PC-9 (cell line): ENCODE measurements at regions not wholly inside any gene's neighbourhood (a gene's known extent, or its start where the extent isn't known, plus 50 kb on each side); places are given as distances from the start of the nearest gene placed in this dataset.

Source experiments
- CTCF ChIP-seq: fragments of 200-600 bp; sonication (generic); conservative IDR thresholded peaks from 2 replicates; pipeline ENCODE4 v1.6.1; 2017; ENCODE audit warnings: mixed run types, antibody characterized with exemption, mild to moderate bottlenecking, moderate library complexity
- EZH2 ChIP-seq: fragments of 200-600 bp; sonication (generic); IDR thresholded peaks from 2 replicates; pipeline ENCODE4 v1.8.0; 2017; ENCODE audit warnings: antibody characterized with exemption, low read depth

- TF ChIP-seq CTCF (no peak), EZH2 (no peak)
Observed at GRCh38 chr10:52409195-52409594, 95.1 kb downstream of the DKK1 start.
